ENCODE measurements at regions not wholly inside any gene's neighbourhood (a gene's known extent, or its start where the extent isn't known, plus 50 kb on each side); places are given as distances from the start of the nearest gene placed in this dataset.

DNA sequence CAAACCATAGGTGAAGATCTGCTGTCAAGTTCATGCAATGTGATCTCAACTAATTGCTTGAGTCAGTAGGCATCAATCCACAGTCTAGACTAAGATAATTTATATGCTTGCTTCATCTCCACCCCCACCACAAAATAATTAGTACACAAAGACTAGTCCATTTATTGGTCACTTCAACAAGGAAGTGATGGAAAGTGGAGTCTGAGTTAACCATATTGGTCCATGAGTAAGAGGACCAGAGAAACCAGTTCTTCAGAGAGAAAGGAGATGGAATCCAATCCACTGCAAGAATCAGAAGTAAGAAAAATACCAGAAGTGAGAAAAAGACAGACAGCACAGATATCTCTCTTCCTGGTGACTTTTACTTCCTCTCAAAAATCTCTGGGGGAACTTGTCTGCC lies 366.5 kb downstream of the CHSY3 start:
- TF ChIP-seq CTCF (conservative IDR thresholded peaks at IDR 0.05; ENCODE audit: low read length) (no peak), EZH2phosphoT487 (IDR thresholded peaks at IDR 0.05; ENCODE audit: borderline replicate concordance) (no peak)
